ENCODE measurements at regions not wholly inside any gene's neighbourhood (a gene's known extent, or its start where the extent isn't known, plus 50 kb on each side); places are given as distances from the start of the nearest gene placed in this dataset.

GRCh38 chr2:117760916-117761315, 53.6 kb upstream of the DDX18 start:
- DNase-seq (ENCODE audit: extremely low spot score), result no peak
- no peak for TF ChIP-seq ELF4 (IDR thresholded peaks at IDR 0.05)
- TF ChIP-seq TARDBP (IDR thresholded peaks at IDR 0.05), result no peak
- TF ChIP-seq ARNT (IDR thresholded peaks at IDR 0.05), result no peak
- TF ChIP-seq LEF1 (IDR thresholded peaks at IDR 0.05; ENCODE audit: borderline replicate concordance), result no peak
- TF ChIP-seq CTBP1 (IDR thresholded peaks at IDR 0.05; ENCODE audit: borderline replicate concordance), result no peak
- TF ChIP-seq L3MBTL2 (conservative IDR thresholded peaks at IDR 0.05), result no peak
- TF ChIP-seq FOXK2 (IDR thresholded peaks at IDR 0.05), result no peak
- no peak for TF ChIP-seq ZNF384 (IDR thresholded peaks at IDR 0.05)
- TF ChIP-seq BHLHE40 (IDR thresholded peaks at IDR 0.05; ENCODE audit: borderline replicate concordance), result no peak
- no peak for TF ChIP-seq FOXA1 (IDR thresholded peaks at IDR 0.05)
- TF ChIP-seq SUZ12 (IDR thresholded peaks at IDR 0.05), result no peak
- TF ChIP-seq NFRKB (IDR thresholded peaks at IDR 0.05), result no peak
- POLR2A ChIA-PET, result no interaction called here
- CTCF ChIA-PET, result no interaction called here

DNA sequence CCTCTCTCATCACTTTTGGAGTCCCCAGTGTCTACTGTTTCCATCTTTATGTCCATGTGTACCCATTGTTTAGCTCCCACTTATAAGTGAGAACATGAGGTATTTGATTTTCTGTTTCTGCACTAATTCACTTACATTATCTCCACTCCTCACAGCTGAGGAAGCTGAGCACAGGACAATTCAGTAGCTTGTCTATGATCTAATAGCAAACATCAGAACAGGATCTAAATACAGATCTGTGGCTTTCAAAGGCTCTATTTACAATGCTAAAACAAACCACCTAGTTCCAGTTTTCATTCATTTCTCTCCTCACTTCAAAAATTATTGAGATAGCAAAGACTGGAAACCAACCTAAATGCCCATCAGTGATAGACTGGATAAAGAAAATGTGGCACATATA, 52.0 kb upstream of the DDX18 start:
- DNase-seq (ENCODE audit: extremely low spot score), result no peak
- TF ChIP-seq NFRKB (IDR thresholded peaks at IDR 0.05) (no peak), ARNT (IDR thresholded peaks at IDR 0.05) (no peak), L3MBTL2 (conservative IDR thresholded peaks at IDR 0.05) (no peak), LEF1 (IDR thresholded peaks at IDR 0.05; ENCODE audit: borderline replicate concordance) (no peak), SP1 (IDR thresholded peaks at IDR 0.05) (no peak), FOXK2 (IDR thresholded peaks at IDR 0.05) (no peak), ZNF384 (IDR thresholded peaks at IDR 0.05) (no peak), ELF4 (IDR thresholded peaks at IDR 0.05) (no peak)
- TF ChIP-seq, protein P1, sequence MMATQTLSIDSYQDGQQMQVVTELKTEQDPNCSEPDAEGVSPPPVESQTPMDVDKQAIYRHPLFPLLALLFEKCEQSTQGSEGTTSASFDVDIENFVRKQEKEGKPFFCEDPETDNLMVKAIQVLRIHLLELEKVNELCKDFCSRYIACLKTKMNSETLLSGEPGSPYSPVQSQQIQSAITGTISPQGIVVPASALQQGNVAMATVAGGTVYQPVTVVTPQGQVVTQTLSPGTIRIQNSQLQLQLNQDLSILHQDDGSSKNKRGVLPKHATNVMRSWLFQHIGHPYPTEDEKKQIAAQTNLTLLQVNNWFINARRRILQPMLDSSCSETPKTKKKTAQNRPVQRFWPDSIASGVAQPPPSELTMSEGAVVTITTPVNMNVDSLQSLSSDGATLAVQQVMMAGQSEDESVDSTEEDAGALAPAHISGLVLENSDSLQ (IDR thresholded peaks at IDR 0.05), result no peak
- CTCF ChIA-PET, result no interaction called here
- POLR2A ChIA-PET, result no interaction called here

- ChIA-PET POLR2A (no interaction called here), CTCF (no interaction called here)
- no peak for DNase-seq (ENCODE audit: extremely low spot score)
- TF ChIP-seq BHLHE40 (IDR thresholded peaks at IDR 0.05; ENCODE audit: borderline replicate concordance), result no peak
- TF ChIP-seq HDGF (IDR thresholded peaks at IDR 0.05; ENCODE audit: borderline replicate concordance), result no peak
- TF ChIP-seq ZNF384 (IDR thresholded peaks at IDR 0.05), result no peak
- TF ChIP-seq FOXM1 (IDR thresholded peaks at IDR 0.05; ENCODE audit: borderline replicate concordance), result no peak
- TF ChIP-seq NFRKB (IDR thresholded peaks at IDR 0.05), result no peak
- TF ChIP-seq CTBP1 (IDR thresholded peaks at IDR 0.05; ENCODE audit: borderline replicate concordance), result no peak
- no peak for TF ChIP-seq SP1 (IDR thresholded peaks at IDR 0.05)
- TF ChIP-seq SUZ12 (IDR thresholded peaks at IDR 0.05), result no peak
- no peak for TF ChIP-seq L3MBTL2 (conservative IDR thresholded peaks at IDR 0.05)
- TF ChIP-seq, protein P1 (IDR thresholded peaks at IDR 0.05), result no peak
- TF ChIP-seq TARDBP (IDR thresholded peaks at IDR 0.05), result no peak
- no peak for TF ChIP-seq ELF4 (IDR thresholded peaks at IDR 0.05)
- no peak for TF ChIP-seq FOXA1 (IDR thresholded peaks at IDR 0.05)
- TF ChIP-seq LEF1 (IDR thresholded peaks at IDR 0.05; ENCODE audit: borderline replicate concordance), result no peak
Measured at GRCh38 chr2:117763804-117764203, 50.7 kb upstream of the DDX18 start.

Data from HEK293T (cell line).